ENCODE measurements at regions not wholly inside any gene's neighbourhood (a gene's known extent, or its start where the extent isn't known, plus 50 kb on each side); places are given as distances from the start of the nearest gene placed in this dataset.

- TF ChIP-seq POLR2A (IDR thresholded peaks at IDR 0.05) (no peak), CTCF (IDR thresholded peaks at IDR 0.05) (no peak)
Observed at GRCh38 chr22:22974795-22975580, 87.4 kb downstream of the IGLL5 start.
